ENCODE measurements at regions not wholly inside any gene's neighbourhood (a gene's known extent, or its start where the extent isn't known, plus 50 kb on each side); places are given as distances from the start of the nearest gene placed in this dataset.

- Mint-ChIP-seq H3K4me3 (no peak overlapping the region), H3K4me1 (no peaks in the 10 kb centered on the region), H3K27ac (no peak overlapping the region), H3K27me3 (ENCODE audit: low read depth) (no peaks in the 10 kb centered on the region), H3K9me3 (no peaks in the 10 kb centered on the region; a peak in 1 of 5 replicates), H3K36me3 (ENCODE audit: insufficient read depth in 1 of 3, low read depth in 3 of 3) (no peaks in the 10 kb centered on the region)
- no peak overlapping the region for H2BK120ac ChIP-seq (ENCODE audit: low read depth, low read length, poor library complexity, severe bottlenecking)
- no peak for DNase-seq
- H2AFZ ChIP-seq (ENCODE audit: low read length), result no peak overlapping the region
- no peak overlapping the region for H2BK5ac ChIP-seq (ENCODE audit: insufficient read length, low read length)
- no peak overlapping the region for H3K4ac ChIP-seq (ENCODE audit: low read depth, low read length)
- no peaks in the 10 kb centered on the region for H3K79me1 ChIP-seq (ENCODE audit: insufficient read depth, low read depth, low read length, poor library complexity, severe bottlenecking)
- no peak overlapping the region for H3K56ac ChIP-seq (ENCODE audit: insufficient read length, low read depth, low read length)
- H4K20me1 ChIP-seq (ENCODE audit: control insufficient read depth, insufficient read depth, insufficient read length), result no peaks in the 10 kb centered on the region
- no peaks in the 10 kb centered on the region for H3K27me3 ChIP-seq (ENCODE audit: insufficient read depth, low read length)
- H4K8ac ChIP-seq (replicated peaks; ENCODE audit: insufficient read length, low read depth, low read length), result no peak overlapping the region
- H3K4me2 ChIP-seq (ENCODE audit: insufficient read depth, insufficient read length, low read length), result no peak overlapping the region
- no peak overlapping the region for H2BK12ac ChIP-seq (ENCODE audit: insufficient read length, low read depth, low read length)
- no peak overlapping the region for H2BK20ac ChIP-seq (ENCODE audit: low read depth, low read length, poor library complexity, severe bottlenecking)
- H3K9ac ChIP-seq (ENCODE audit: extremely low read depth, insufficient read length, low read length), result no peak overlapping the region
- TF ChIP-seq, protein P1, sequence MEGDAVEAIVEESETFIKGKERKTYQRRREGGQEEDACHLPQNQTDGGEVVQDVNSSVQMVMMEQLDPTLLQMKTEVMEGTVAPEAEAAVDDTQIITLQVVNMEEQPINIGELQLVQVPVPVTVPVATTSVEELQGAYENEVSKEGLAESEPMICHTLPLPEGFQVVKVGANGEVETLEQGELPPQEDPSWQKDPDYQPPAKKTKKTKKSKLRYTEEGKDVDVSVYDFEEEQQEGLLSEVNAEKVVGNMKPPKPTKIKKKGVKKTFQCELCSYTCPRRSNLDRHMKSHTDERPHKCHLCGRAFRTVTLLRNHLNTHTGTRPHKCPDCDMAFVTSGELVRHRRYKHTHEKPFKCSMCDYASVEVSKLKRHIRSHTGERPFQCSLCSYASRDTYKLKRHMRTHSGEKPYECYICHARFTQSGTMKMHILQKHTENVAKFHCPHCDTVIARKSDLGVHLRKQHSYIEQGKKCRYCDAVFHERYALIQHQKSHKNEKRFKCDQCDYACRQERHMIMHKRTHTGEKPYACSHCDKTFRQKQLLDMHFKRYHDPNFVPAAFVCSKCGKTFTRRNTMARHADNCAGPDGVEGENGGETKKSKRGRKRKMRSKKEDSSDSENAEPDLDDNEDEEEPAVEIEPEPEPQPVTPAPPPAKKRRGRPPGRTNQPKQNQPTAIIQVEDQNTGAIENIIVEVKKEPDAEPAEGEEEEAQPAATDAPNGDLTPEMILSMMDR (conservative IDR thresholded peaks at IDR 0.05), result no peak
- no peak overlapping the region for H4K5ac ChIP-seq (ENCODE audit: insufficient read length, low read depth, low read length)
- no peak overlapping the region for H3K27ac ChIP-seq (ENCODE audit: insufficient read length, low read depth, low read length)
- no peak overlapping the region for H3K14ac ChIP-seq (ENCODE audit: insufficient read depth, low read length)
- no peak overlapping the region for H2BK15ac ChIP-seq (ENCODE audit: low read depth, low read length)
- no peak overlapping the region for H3K23ac ChIP-seq (ENCODE audit: insufficient read length, low read depth, low read length)
- H2AK5ac ChIP-seq (ENCODE audit: insufficient read length, low read length), result no peak overlapping the region
- no peak overlapping the region for H3T11ph ChIP-seq (ENCODE audit: low read length)
- no peak overlapping the region for H4K91ac ChIP-seq (ENCODE audit: insufficient read length, low read depth, low read length)
- H3K18ac ChIP-seq (ENCODE audit: insufficient read length, low read depth, low read length), result no peak overlapping the region
- no peaks in the 10 kb centered on the region for H3K23me2 ChIP-seq (ENCODE audit: insufficient read length, low read depth, low read length, poor library complexity, severe bottlenecking)
- H3K79me2 ChIP-seq (ENCODE audit: insufficient read depth, low read length), result no peaks in the 10 kb centered on the region
- H3K9me3 ChIP-seq (ENCODE audit: control insufficient read depth, low read depth, low read length), result no peaks in the 10 kb centered on the region
- H3K4me1 ChIP-seq (ENCODE audit: insufficient read depth, low read length), result no peaks in the 10 kb centered on the region
Measured at GRCh38 chr5:106134549-106134948, 1536.2 kb downstream of the EFNA5 start.
